RWPE2 (cell line): ENCODE measurements at regions not wholly inside any gene's neighbourhood (a gene's known extent, or its start where the extent isn't known, plus 50 kb on each side); places are given as distances from the start of the nearest gene placed in this dataset.

Experiments used
- ATAC-seq: fragments of 200-7000 bp; cut with Tn5 transposase; 3 replicates; pipeline ENCODE4 v1.9.1; 2021; ENCODE audit warnings: low read depth
- DNase-seq: peaks from one replicate; pipeline ENCODE4 v3.0.0-alpha.2; 2020; ENCODE audit warnings: low spot score
- H3K27ac ChIP-seq: fragments of 450-650 bp; 2 replicates; pipeline ENCODE4 v1.5.1; 2017; ENCODE audit warnings: mild to moderate bottlenecking; ENCODE audit not compliant: poor library complexity, severe bottlenecking
- H3K27me3 ChIP-seq: fragments of 250-450 bp; sonication (Bioruptor Pico); 2 replicates; pipeline ENCODE4 v1.5.1; 2021; ENCODE audit warnings: mild to moderate bottlenecking, moderate library complexity; ENCODE audit not compliant: insufficient read depth, poor library complexity, severe bottlenecking
- H3K36me3 ChIP-seq: fragments of 250-450 bp; sonication (Bioruptor Pico); 2 replicates; pipeline ENCODE4 v1.5.1; 2020; ENCODE audit warnings: low read depth, mild to moderate bottlenecking, moderate library complexity
- H3K4me1 ChIP-seq: fragments of 250-450 bp; sonication (Bioruptor Pico); 2 replicates; pipeline ENCODE4 v1.5.1; 2021; ENCODE audit warnings: mild to moderate bottlenecking, moderate library complexity; ENCODE audit not compliant: insufficient read depth, poor library complexity, severe bottlenecking
- H3K4me3 ChIP-seq: fragments of 250-450 bp; sonication (Bioruptor Pico); 2 replicates; pipeline ENCODE4 v1.5.1; 2021; ENCODE audit warnings: mild to moderate bottlenecking, moderate library complexity; ENCODE audit not compliant: severe bottlenecking
- H3K9me3 ChIP-seq: fragments of 250-450 bp; sonication (Bioruptor Pico); 2 replicates; pipeline ENCODE4 v1.5.1; 2021; ENCODE audit warnings: mild to moderate bottlenecking, moderate library complexity; ENCODE audit not compliant: severe bottlenecking
- CTCF ChIP-seq: fragments of 450-650 bp; IDR thresholded peaks from one replicate; pipeline ENCODE4 v1.5.1; 2017; ENCODE audit warnings: mild to moderate bottlenecking, moderate library complexity; ENCODE audit not compliant: poor library complexity, severe bottlenecking

- no peaks in the 10 kb centered on the region for H3K9me3 ChIP-seq
- no peaks in the 10 kb centered on the region for H3K27me3 ChIP-seq
- TF ChIP-seq CTCF, result no peak
- DNase-seq (no peak), ATAC-seq (no peak)
- no peak overlapping the region for H3K4me3 ChIP-seq
- no peaks in the 10 kb centered on the region for H3K4me1 ChIP-seq
- H3K36me3 ChIP-seq, result no peaks in the 10 kb centered on the region
- H3K27ac ChIP-seq, result no peak overlapping the region
Observed at GRCh38 chr4:78665216-78665770, 110.9 kb upstream of the BMP2K start.

GRCh38 chr4:78666830-78667258 lies 109.3 kb upstream of the BMP2K start:
- H3K36me3 ChIP-seq, result no peaks in the 10 kb centered on the region
- H3K27ac ChIP-seq, result no peak overlapping the region
- no peak overlapping the region for H3K4me3 ChIP-seq
- no peaks in the 10 kb centered on the region for H3K27me3 ChIP-seq
- no peaks in the 10 kb centered on the region for H3K9me3 ChIP-seq
- H3K4me1 ChIP-seq, result no peaks in the 10 kb centered on the region
- DNase-seq (no peak), ATAC-seq (no peak)
- TF ChIP-seq CTCF, result no peak

GRCh38 chr4:78667325-78667724 lies 108.8 kb upstream of the BMP2K start:
- H3K9me3 ChIP-seq, result no peaks in the 10 kb centered on the region
- no peak for DNase-seq
- H3K36me3 ChIP-seq, result no peaks in the 10 kb centered on the region
- H3K27ac ChIP-seq, result no peak overlapping the region
- H3K4me1 ChIP-seq, result no peaks in the 10 kb centered on the region
- no peaks in the 10 kb centered on the region for H3K27me3 ChIP-seq
- no peak overlapping the region for H3K4me3 ChIP-seq
- ATAC-seq, result no peak
- no peak for TF ChIP-seq CTCF

DNA sequence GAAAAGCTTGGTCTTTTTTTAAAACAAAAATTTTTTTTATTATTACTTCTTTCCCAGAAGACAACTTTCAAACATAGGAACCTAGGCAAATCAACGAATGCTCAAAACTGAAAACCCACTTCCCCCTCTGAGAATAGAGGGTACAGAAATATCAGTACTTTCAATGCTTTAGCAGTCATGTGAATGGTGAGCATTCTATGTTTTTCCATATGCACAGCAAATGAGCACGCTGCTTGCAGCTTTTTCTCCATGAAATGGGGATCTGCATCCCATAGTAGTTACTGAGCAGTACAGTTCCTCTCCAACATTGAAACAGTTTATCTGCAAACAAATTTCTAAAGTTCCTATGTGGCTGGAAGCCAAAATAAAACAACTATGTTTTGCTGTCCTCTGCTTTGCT lies 108.4 kb upstream of the BMP2K start:
- Histone ChIP-seq H3K4me1 (no peaks in the 10 kb centered on the region), H3K27ac (no peak overlapping the region), H3K4me3 (no peak overlapping the region), H3K9me3 (no peaks in the 10 kb centered on the region), H3K27me3 (no peaks in the 10 kb centered on the region), H3K36me3 (no peaks in the 10 kb centered on the region)
- ATAC-seq (no peak), DNase-seq (no peak)
- TF ChIP-seq CTCF, result no peak

DNA sequence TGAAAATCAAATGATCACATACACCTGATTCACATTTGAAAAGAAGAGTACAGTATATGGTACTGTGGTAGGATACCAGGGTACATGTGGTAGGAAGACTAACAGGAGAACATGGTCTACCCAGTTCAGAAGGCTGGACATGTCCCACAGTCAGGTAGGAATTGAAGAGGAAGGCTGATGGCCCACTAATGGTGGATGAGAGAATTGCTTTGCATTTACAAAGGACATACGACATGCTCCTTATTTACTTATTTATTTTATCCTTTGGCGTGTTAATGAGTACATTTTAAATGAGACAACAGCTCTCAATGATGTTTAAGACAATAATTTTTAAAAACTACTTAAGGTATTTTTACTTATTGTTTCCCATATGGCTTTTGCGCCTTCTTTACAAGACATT lies 106.7 kb upstream of the BMP2K start:
- H3K36me3 ChIP-seq, result no peaks in the 10 kb centered on the region
- no peaks in the 10 kb centered on the region for H3K4me1 ChIP-seq
- H3K4me3 ChIP-seq, result no peak overlapping the region
- H3K27me3 ChIP-seq, result no peaks in the 10 kb centered on the region
- peak; percentile 7 for TF ChIP-seq CTCF
- ATAC-seq, result no peak; the same call in 2 of the 3 replicates
- H3K27ac ChIP-seq, result no peak overlapping the region
- no peak for DNase-seq
- H3K9me3 ChIP-seq, result no peaks in the 10 kb centered on the region
